GM12878 (cell line): ENCODE measurements at regions not wholly inside any gene's neighbourhood (a gene's known extent, or its start where the extent isn't known, plus 50 kb on each side); places are given as distances from the start of the nearest gene placed in this dataset.
"Not testable (repeated sequence)": the region's sequence is repeated elsewhere in the genome, so short reads cannot be mapped to it uniquely, and the experiment has no call there.

Source experiments
- ATAC-seq: fragments of 200-7000 bp; cut with Tn5 transposase; 3 replicates; pipeline ENCODE4 v1.9.1; 2020; ENCODE audit warnings: mild to moderate bottlenecking, moderate library complexity
- BruUV-seq: library from RNA; stranded (reverse); fragments of 400-500 nt; replicated peaks from 2 replicates; lab custom pipeline; 2021; lab: Mats Ljungman, UMichigan
- CTCF ChIA-PET: fragments of 300-600 bp; sonication (Branson Sonifier 250); formaldehyde crosslinking; extraction: SDS; loops from one replicate; lab custom pipeline; 2021; ENCODE audit warnings: inconsistent platforms; lab: Yijun Ruan, JAX
- POLR2A ChIA-PET: fragments of 350-600 bp; formaldehyde crosslinking; extraction: SDS; loops from one replicate; lab custom pipeline; 2021; ENCODE audit warnings: inconsistent platforms; lab: Charles Lee
- RAD21 ChIA-PET: fragments of 300-600 bp; sonication (Branson Sonifier 250); formaldehyde crosslinking; loops from one replicate; lab custom pipeline; 2023; ENCODE audit warnings: antibody characterized with exemption; ENCODE audit not compliant: unreplicated experiment; lab: Charles Lee
- SMC1A ChIA-PET: fragments of 300-600 bp; sonication (Branson Sonifier 250); formaldehyde crosslinking; loops from one replicate; lab custom pipeline; 2023; ENCODE audit not compliant: unreplicated experiment, uncharacterized antibody; lab: Charles Lee
- DNase-seq: peaks from one replicate; pipeline ENCODE4 v3.0.0-alpha.2; 2011; ENCODE audit warnings: low read depth, low spot score
- FAIRE-seq: peaks from 3 replicates; lab custom pipeline; 2011; peaks lifted over from hg19 to GRCh38; lab: Jason Lieb, UNC
- H2AFZ ChIP-seq: 2 replicates; pipeline ENCODE4 v1.6.0; 2011; ENCODE audit warnings: low read depth, low read length, control low read depth; ENCODE audit not compliant: control insufficient read depth
- H3K27ac ChIP-seq: 2 replicates; pipeline ENCODE4 v1.5.1; 2011; ENCODE audit warnings: control low read depth; ENCODE audit not compliant: control insufficient read depth, insufficient read depth
- H3K27me3 ChIP-seq, 2 experiments: replicated peaks in 1 of 2; 2 replicates each; pipeline versions ENCODE4 v1.6.0 to v1.6.1; 2011; ENCODE audit warnings: low read length in 1 of 2; ENCODE audit not compliant: control insufficient read depth in 2 of 2, insufficient read depth in 2 of 2
- H3K36me3 ChIP-seq, 2 experiments: 2 replicates each; pipeline ENCODE4 v1.5.1; 2011; ENCODE audit warnings: low read length in 1 of 2; ENCODE audit not compliant: control insufficient read depth in 2 of 2, insufficient read depth in 2 of 2
- H3K4me1 ChIP-seq: 2 replicates; pipeline ENCODE4 v1.6.1; 2011; ENCODE audit warnings: mild to moderate bottlenecking, low read length, moderate library complexity, mixed read lengths; ENCODE audit not compliant: control insufficient read depth, insufficient read depth
- H3K4me2 ChIP-seq: 2 replicates; pipeline ENCODE4 v1.6.0; 2011; ENCODE audit warnings: control low read depth; ENCODE audit not compliant: control insufficient read depth, insufficient read depth
- H3K4me3 ChIP-seq: fragments of 200-600 bp; sonication (generic); 2 replicates; pipeline ENCODE4 v1.5.1; 2016
- H3K79me2 ChIP-seq: 2 replicates; pipeline ENCODE4 v1.6.0; 2011; ENCODE audit warnings: low read length; ENCODE audit not compliant: control insufficient read depth, insufficient read depth
- H3K9ac ChIP-seq: 2 replicates; pipeline ENCODE4 v1.8.0; 2011; ENCODE audit warnings: low read length, control low read depth, mixed read lengths; ENCODE audit not compliant: control insufficient read depth, insufficient read depth
- H3K9me3 ChIP-seq: replicated peaks from 3 replicates; pipeline ENCODE4 v1.5.1; 2011; ENCODE audit warnings: mild to moderate bottlenecking, low read length; ENCODE audit not compliant: control insufficient read depth, insufficient read depth
- H4K20me1 ChIP-seq: 2 replicates; pipeline ENCODE4 v1.6.0; 2011; ENCODE audit not compliant: control insufficient read depth, insufficient read depth
- whole genome bisulfite sequencing: methylation state at CpG from one replicate; pipeline ENCODE4 v1.1.6; 2016; ENCODE audit warnings: low lambda C conversion rate; ENCODE audit not compliant: insufficient replicate concordance, insufficient coverage; ENCODE audit errors: missing lambda C conversion rate; 5-methylcytosine and 5-hydroxymethylcytosine counted together
- in situ Hi-C: fragments of 300-500 bp; cut with MboI; formaldehyde crosslinking; loops from 9 replicates; pipeline ENCODE4 v1.14.3; 2018; ENCODE audit warnings: mixed read lengths
- intact Hi-C: fragments of 100-400 bp; cut with micrococcal nuclease; formaldehyde crosslinking; loops from one replicate; pipeline ENCODE4 v1.14.2; 2022; ENCODE audit not compliant: unreplicated experiment

DNA sequence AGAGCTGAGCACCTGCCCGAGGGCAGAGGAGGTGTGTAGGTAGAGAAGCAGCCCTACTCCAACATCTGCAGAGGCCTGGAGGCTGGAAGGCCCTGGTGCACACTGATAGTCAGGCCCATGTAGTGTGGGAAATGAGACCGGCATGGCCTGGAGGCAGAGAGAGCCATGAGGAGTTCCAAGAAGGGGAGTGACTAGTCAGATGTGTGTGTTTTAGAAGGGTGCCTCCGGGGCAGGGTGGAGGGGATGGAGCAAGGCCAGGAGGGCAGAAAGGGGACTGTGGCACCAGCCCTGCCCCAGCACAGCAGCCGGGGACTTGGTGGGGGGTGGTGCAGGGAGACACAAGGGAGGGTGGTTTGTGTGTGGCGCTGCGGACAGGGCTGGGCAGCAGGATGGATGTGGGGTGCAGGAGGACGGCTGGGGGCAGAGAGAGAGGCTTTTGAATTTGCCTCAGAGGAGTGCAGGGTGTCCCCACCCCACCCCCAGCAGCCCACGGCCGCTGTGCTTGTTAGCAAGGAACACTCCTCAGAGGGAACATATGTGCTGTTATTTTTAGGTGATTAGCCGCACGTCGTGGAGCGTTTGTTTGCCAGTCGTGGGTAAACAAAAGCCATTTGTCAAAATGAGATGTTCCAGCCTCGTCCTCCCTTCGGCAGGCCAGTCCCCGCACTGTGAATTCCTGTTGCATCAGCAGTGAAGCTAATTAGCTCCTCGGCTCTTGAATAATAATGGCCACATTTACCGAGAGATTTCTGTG, 65.6 kb downstream of the PROP1 start:
- H3K4me1 ChIP-seq, in situ Hi-C loops, FAIRE-seq, SMC1A ChIA-PET, POLR2A ChIA-PET, BruUV-seq, H3K79me2 ChIP-seq, ATAC-seq, H2AFZ ChIP-seq, H3K4me3 ChIP-seq, H3K27ac ChIP-seq, CTCF ChIA-PET, RAD21 ChIA-PET, DNase-seq, H4K20me1 ChIP-seq, H3K27me3 ChIP-seq, H3K9me3 ChIP-seq, H3K9ac ChIP-seq, intact Hi-C loops, H3K36me3 ChIP-seq, H3K4me2 ChIP-seq: not testable (repeated sequence)
- WGBS = 63% methylated on average over 19 of the region's 19 CpGs

- POLR2A ChIA-PET, H3K27me3 ChIP-seq: not testable (repeated sequence)
These were observed 66.4 kb downstream of the PROP1 start for GRCh38 chr5:177929618-177930017.

GRCh38 chr5:177927500-177927899, 68.5 kb downstream of the PROP1 start:
- ATAC-seq, DNase-seq, FAIRE-seq, H3K4me3 ChIP-seq, in situ Hi-C loops, H3K9me3 ChIP-seq, H3K36me3 ChIP-seq, H3K4me2 ChIP-seq, intact Hi-C loops, H4K20me1 ChIP-seq, BruUV-seq, H3K27me3 ChIP-seq, H3K79me2 ChIP-seq, RAD21 ChIA-PET, POLR2A ChIA-PET, SMC1A ChIA-PET, H3K27ac ChIP-seq, CTCF ChIA-PET, H2AFZ ChIP-seq, H3K9ac ChIP-seq, H3K4me1 ChIP-seq: not testable (repeated sequence)
- no CpG with 5 or more reads among the region's 4 CpGs for WGBS

More at GRCh38 chr5:177929618-177930017, 66.4 kb downstream of the PROP1 start:
- H3K36me3 ChIP-seq, RAD21 ChIA-PET, H3K4me3 ChIP-seq, ATAC-seq, SMC1A ChIA-PET, H3K79me2 ChIP-seq, H3K4me1 ChIP-seq, in situ Hi-C loops, FAIRE-seq, intact Hi-C loops, H3K9me3 ChIP-seq, H3K9ac ChIP-seq, H3K27ac ChIP-seq, H4K20me1 ChIP-seq, H3K4me2 ChIP-seq, BruUV-seq, H2AFZ ChIP-seq, CTCF ChIA-PET, DNase-seq: not testable (repeated sequence)
- 100% methylated on average over 4 of the region's 9 CpGs for WGBS

DNA sequence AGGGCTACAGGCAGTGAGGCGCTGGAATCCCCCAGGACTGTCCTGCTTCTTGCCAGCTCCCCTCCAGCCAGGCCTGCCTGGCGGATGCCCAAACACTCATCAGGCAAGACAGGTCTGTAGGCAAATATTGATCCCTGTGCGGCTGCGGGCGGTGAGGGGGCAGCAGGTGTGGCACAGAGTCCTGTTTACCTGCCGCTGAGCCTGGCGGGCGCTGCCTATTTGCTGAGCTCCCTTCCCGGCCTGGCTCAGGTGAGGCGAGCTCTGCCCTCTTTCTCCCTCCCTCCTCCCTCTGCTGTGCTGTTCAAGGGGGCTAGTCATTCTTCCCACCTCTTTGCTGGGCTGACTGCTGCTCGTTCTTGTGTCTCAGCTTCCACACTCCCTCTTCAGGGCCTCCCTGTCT, 71.5 kb downstream of the PROP1 start:
- H3K27me3 ChIP-seq, POLR2A ChIA-PET, in situ Hi-C loops, H3K79me2 ChIP-seq, CTCF ChIA-PET, RAD21 ChIA-PET, H3K4me1 ChIP-seq, FAIRE-seq, H3K27ac ChIP-seq, BruUV-seq, H4K20me1 ChIP-seq, H3K9me3 ChIP-seq, H3K4me2 ChIP-seq, intact Hi-C loops, H3K4me3 ChIP-seq, ATAC-seq, SMC1A ChIA-PET, H3K9ac ChIP-seq, H2AFZ ChIP-seq, H3K36me3 ChIP-seq, DNase-seq: not testable (repeated sequence)
- 100% methylated on average over 3 of the region's 11 CpGs for WGBS
